ENCODE measurements at regions not wholly inside any gene's neighbourhood (a gene's known extent, or its start where the extent isn't known, plus 50 kb on each side); places are given as distances from the start of the nearest gene placed in this dataset.

DNA sequence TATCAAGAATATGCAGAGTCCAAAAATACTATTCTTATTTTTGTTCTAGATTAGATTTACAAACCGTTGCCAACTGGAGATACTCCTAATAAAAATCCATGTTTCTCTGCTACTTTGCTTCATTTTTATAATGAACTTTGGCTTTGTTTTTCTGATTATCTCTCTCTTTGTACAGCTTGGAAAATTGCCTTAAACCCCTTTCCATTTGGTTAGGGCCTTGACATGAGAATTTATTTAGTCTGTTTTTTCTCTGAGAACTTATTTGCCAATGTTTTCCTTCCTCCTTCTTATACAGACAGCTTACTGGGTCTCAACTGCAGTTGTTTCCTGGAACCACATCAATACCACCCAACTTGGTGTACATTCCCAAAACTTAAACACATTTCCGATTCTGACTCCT is 555.4 kb downstream of the SLITRK6 start:
- TF ChIP-seq, protein P1, sequence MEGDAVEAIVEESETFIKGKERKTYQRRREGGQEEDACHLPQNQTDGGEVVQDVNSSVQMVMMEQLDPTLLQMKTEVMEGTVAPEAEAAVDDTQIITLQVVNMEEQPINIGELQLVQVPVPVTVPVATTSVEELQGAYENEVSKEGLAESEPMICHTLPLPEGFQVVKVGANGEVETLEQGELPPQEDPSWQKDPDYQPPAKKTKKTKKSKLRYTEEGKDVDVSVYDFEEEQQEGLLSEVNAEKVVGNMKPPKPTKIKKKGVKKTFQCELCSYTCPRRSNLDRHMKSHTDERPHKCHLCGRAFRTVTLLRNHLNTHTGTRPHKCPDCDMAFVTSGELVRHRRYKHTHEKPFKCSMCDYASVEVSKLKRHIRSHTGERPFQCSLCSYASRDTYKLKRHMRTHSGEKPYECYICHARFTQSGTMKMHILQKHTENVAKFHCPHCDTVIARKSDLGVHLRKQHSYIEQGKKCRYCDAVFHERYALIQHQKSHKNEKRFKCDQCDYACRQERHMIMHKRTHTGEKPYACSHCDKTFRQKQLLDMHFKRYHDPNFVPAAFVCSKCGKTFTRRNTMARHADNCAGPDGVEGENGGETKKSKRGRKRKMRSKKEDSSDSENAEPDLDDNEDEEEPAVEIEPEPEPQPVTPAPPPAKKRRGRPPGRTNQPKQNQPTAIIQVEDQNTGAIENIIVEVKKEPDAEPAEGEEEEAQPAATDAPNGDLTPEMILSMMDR (IDR thresholded peaks at IDR 0.05) = no peak
- TF ChIP-seq POLR2A (IDR thresholded peaks at IDR 0.05) (no peak), EP300 (IDR thresholded peaks at IDR 0.05) (no peak)

Measured in tibial nerve (tissue), 4 donors.